Endothelial cell of umbilical vein (primary cell): ENCODE measurements at regions not wholly inside any gene's neighbourhood (a gene's known extent, or its start where the extent isn't known, plus 50 kb on each side); places are given as distances from the start of the nearest gene placed in this dataset.

ENCODE experiments used
- BruUV-seq: library from RNA; stranded (reverse); fragments of 400-500 nt; replicated peaks from 2 replicates; lab custom pipeline; 2021; lab: Mats Ljungman, UMichigan
- CTCF ChIA-PET: fragments of 300-600, 350-600 bp; sonication (Branson Sonifier 250); formaldehyde crosslinking; loops from one replicate; lab custom pipeline; 2021; ENCODE audit warnings: antibody characterized with exemption, inconsistent platforms; lab: Charles Lee
- POLR2A ChIA-PET: fragments of 300-600, 350-600 bp; sonication (Branson Sonifier 250); formaldehyde crosslinking; loops from one replicate; lab custom pipeline; 2021; ENCODE audit warnings: antibody characterized with exemption, inconsistent platforms; lab: Charles Lee
- DNase-seq: peaks from one replicate; pipeline ENCODE4 v3.0.0-alpha.2; 2011; ENCODE audit warnings: low read depth, low spot score
- FAIRE-seq: peaks from 2 replicates; lab custom pipeline; 2011; peaks lifted over from hg19 to GRCh38; lab: Jason Lieb, UNC
- H2AFZ ChIP-seq: 2 replicates; pipeline ENCODE4 v1.6.0; 2012; ENCODE audit warnings: low read depth, low read length, control low read depth, inconsistent platforms
- H3K27ac ChIP-seq: 2 replicates; pipeline ENCODE4 v1.5.1; 2011; ENCODE audit warnings: low read depth, mild to moderate bottlenecking, control low read depth, low read length, moderate library complexity; ENCODE audit not compliant: insufficient read depth
- H3K27me3 ChIP-seq, 2 experiments: 2 replicates each; pipeline versions ENCODE4 v1.6.0 to v1.6.1; 2011; ENCODE audit warnings: low read length in 2 of 2, mixed read lengths in 1 of 2; ENCODE audit not compliant: control insufficient read depth in 2 of 2, insufficient read depth in 2 of 2
- H3K36me3 ChIP-seq, 2 experiments: 2 replicates in 1 of 2; 3 replicates in 1 of 2; pipeline ENCODE4 v1.5.1; 2011; ENCODE audit warnings: low read length in 2 of 2, mild to moderate bottlenecking in 1 of 2, moderate library complexity in 1 of 2; ENCODE audit not compliant: control insufficient read depth in 2 of 2, insufficient read depth in 2 of 2; ENCODE audit errors: extremely low read depth in 1 of 2
- H3K4me1 ChIP-seq: 3 replicates; pipeline ENCODE4 v1.5.1; 2011; ENCODE audit warnings: mild to moderate bottlenecking, low read length; ENCODE audit not compliant: control insufficient read depth, insufficient read depth; ENCODE audit errors: extremely low read depth
- H3K4me2 ChIP-seq: 2 replicates; pipeline ENCODE4 v1.6.1; 2011; ENCODE audit warnings: low read length, control low read depth, mixed read lengths; ENCODE audit not compliant: insufficient read depth
- H3K4me3 ChIP-seq, 3 experiments: fragments of 200-600 bp in 1 of 3; sonication (generic), shearing (Covaris generic) in 1 of 3; replicated peaks in 1 of 3; 2 replicates each; pipeline ENCODE4 v1.5.1; 2011 to 2016; ENCODE audit warnings: control low read depth in 3 of 3, low read length in 3 of 3, mild to moderate bottlenecking in 2 of 3, inconsistent platforms in 1 of 3, low read depth in 1 of 3, moderate library complexity in 1 of 3; ENCODE audit not compliant: insufficient read depth in 1 of 3
- H3K79me2 ChIP-seq: 2 replicates; pipeline ENCODE4 v1.6.0; 2012; ENCODE audit warnings: low read length, inconsistent platforms; ENCODE audit not compliant: control insufficient read depth, insufficient read depth
- H3K9ac ChIP-seq: replicated peaks from 2 replicates; pipeline ENCODE3; 2011; ENCODE audit warnings: low read length, control low read depth; ENCODE audit not compliant: insufficient read depth; ENCODE audit errors: extremely low read depth
- H3K9me1 ChIP-seq: replicated peaks from 3 replicates; pipeline ENCODE4 v1.6.0; 2011; ENCODE audit warnings: mild to moderate bottlenecking, low read length; ENCODE audit not compliant: control insufficient read depth, insufficient read depth; ENCODE audit errors: extremely low read depth
- H3K9me3 ChIP-seq: replicated peaks from 2 replicates; pipeline ENCODE4 v1.5.1; 2012; ENCODE audit warnings: low read length, inconsistent platforms; ENCODE audit not compliant: control insufficient read depth, insufficient read depth
- H4K20me1 ChIP-seq: replicated peaks from 2 replicates; pipeline ENCODE3; 2011; ENCODE audit warnings: mild to moderate bottlenecking, low read length; ENCODE audit not compliant: control insufficient read depth, insufficient read depth; ENCODE audit errors: extremely low read depth
- CTCF ChIP-seq, 2 donors: IDR thresholded peaks; 1 replicate in 1 of 2; 2 replicates in 1 of 2; pipeline ENCODE4 v1.5.1; 2011; ENCODE audit warnings: low read length in 2 of 2, mild to moderate bottlenecking in 2 of 2, moderate library complexity in 2 of 2, control low read depth in 1 of 2, inconsistent platforms in 1 of 2, low read depth in 1 of 2; ENCODE audit not compliant: insufficient read depth in 1 of 2; ENCODE audit errors: extremely low read depth in 1 of 2
- EZH2 ChIP-seq: IDR thresholded peaks from 2 replicates; pipeline ENCODE4 v1.6.1; 2012; ENCODE audit warnings: borderline replicate concordance, low read depth, mild to moderate bottlenecking, moderate library complexity, low read length, inconsistent platforms; ENCODE audit not compliant: severe bottlenecking
- FOS ChIP-seq: IDR thresholded peaks from 2 replicates; pipeline ENCODE4 v1.6.1; 2011; ENCODE audit warnings: mild to moderate bottlenecking, low read length, moderate library complexity, borderline replicate concordance; ENCODE audit not compliant: insufficient read depth
- JUN ChIP-seq: IDR thresholded peaks from 2 replicates; pipeline ENCODE4 v1.6.1; 2011; ENCODE audit warnings: borderline replicate concordance, low read depth; ENCODE audit not compliant: insufficient read length, insufficient read depth
- MYC ChIP-seq: IDR thresholded peaks from one replicate; pipeline ENCODE4 v1.6.1; 2011; ENCODE audit warnings: mild to moderate bottlenecking, low read depth, low read length
- POLR2AphosphoS5 ChIP-seq: IDR thresholded peaks from 2 replicates; pipeline ENCODE4 v1.6.1; 2012; ENCODE audit warnings: low read depth, mild to moderate bottlenecking, control low read depth, low read length, moderate library complexity; ENCODE audit not compliant: insufficient read depth
- dilution Hi-C: fragments of 300-500 bp; cut with MboI; formaldehyde crosslinking; loops from one replicate; pipeline ENCODE4 v1.15.0; 2019; ENCODE audit warnings: low sequenced_read_pairs; ENCODE audit not compliant: extremely low pct_ligation_motif_present
- intact Hi-C: fragments of 100-400 bp; cut with micrococcal nuclease; formaldehyde crosslinking; loops from one replicate; pipeline ENCODE4 v1.10.0; 2022

GRCh38 chr12:76156726-76157125, 72.2 kb upstream of the NAP1L1 start:
- no peak for TF ChIP-seq CTCF (IDR thresholded peaks at IDR 0.05; ENCODE audit: extremely low read depth in 1 of 2, insufficient read depth in 1 of 2, low read depth in 1 of 2, low read length in 2 of 2)
- no peak for TF ChIP-seq FOS
- TF ChIP-seq POLR2AphosphoS5, result no peak
- no peak for TF ChIP-seq MYC
- TF ChIP-seq JUN, result no peak
- TF ChIP-seq EZH2, result no peak
- intact Hi-C loops, result loop anchor here (10.0 kb wide), 1 partner anchor 632 kb away; no protein-coding TSS in a partner anchor
- no peak overlapping the region for H3K4me3 ChIP-seq
- no peaks in the 10 kb centered on the region for H3K36me3 ChIP-seq
- no peak for FAIRE-seq
- CTCF ChIA-PET, result interaction anchor here (0.7 to 1.4 kb wide), 3 partner anchors 70 to 300 kb away, joined by 3 to 4 read pairs (median 3); no protein-coding TSS in a partner anchor
- peaks cover 4% of the 10 kb centered on the region for H3K4me1 ChIP-seq
- DNase-seq, result no peak
- POLR2A ChIA-PET, result no interaction called here
- no peaks in the 10 kb centered on the region for H4K20me1 ChIP-seq
- no peak overlapping the region for H3K4me2 ChIP-seq
- H3K9ac ChIP-seq, result no peak overlapping the region
- no peaks in the 10 kb centered on the region for H3K9me3 ChIP-seq
- no peaks in the 10 kb centered on the region for H3K79me2 ChIP-seq
- no peak overlapping the region for H3K27ac ChIP-seq
- H3K27me3 ChIP-seq, result no peaks in the 10 kb centered on the region
- H3K9me1 ChIP-seq, result no peaks in the 10 kb centered on the region
- H2AFZ ChIP-seq, result no peak overlapping the region
- BruUV-seq, result no TSS peak
- dilution Hi-C loops, result no loop called here
